ENCODE measurements at regions not wholly inside any gene's neighbourhood (a gene's known extent, or its start where the extent isn't known, plus 50 kb on each side); places are given as distances from the start of the nearest gene placed in this dataset.

GRCh38 chrX:146154191-146154590 lies 336.6 kb downstream of the SLITRK2 start:
- TF ChIP-seq, protein P1, sequence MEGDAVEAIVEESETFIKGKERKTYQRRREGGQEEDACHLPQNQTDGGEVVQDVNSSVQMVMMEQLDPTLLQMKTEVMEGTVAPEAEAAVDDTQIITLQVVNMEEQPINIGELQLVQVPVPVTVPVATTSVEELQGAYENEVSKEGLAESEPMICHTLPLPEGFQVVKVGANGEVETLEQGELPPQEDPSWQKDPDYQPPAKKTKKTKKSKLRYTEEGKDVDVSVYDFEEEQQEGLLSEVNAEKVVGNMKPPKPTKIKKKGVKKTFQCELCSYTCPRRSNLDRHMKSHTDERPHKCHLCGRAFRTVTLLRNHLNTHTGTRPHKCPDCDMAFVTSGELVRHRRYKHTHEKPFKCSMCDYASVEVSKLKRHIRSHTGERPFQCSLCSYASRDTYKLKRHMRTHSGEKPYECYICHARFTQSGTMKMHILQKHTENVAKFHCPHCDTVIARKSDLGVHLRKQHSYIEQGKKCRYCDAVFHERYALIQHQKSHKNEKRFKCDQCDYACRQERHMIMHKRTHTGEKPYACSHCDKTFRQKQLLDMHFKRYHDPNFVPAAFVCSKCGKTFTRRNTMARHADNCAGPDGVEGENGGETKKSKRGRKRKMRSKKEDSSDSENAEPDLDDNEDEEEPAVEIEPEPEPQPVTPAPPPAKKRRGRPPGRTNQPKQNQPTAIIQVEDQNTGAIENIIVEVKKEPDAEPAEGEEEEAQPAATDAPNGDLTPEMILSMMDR (IDR thresholded peaks at IDR 0.05; ENCODE audit: low read depth, low read length, poor library complexity, severe bottlenecking): no peak
- no peak for TF ChIP-seq EZH2phosphoT487 (IDR thresholded peaks at IDR 0.05; ENCODE audit: borderline replicate concordance, low read length)
